Lower leg skin (tissue), 3 donors: ENCODE measurements at regions not wholly inside any gene's neighbourhood (a gene's known extent, or its start where the extent isn't known, plus 50 kb on each side); places are given as distances from the start of the nearest gene placed in this dataset.

ENCODE experiments used
- POLR2A ChIP-seq, 2 donors: fragments of 450-650 bp; IDR thresholded peaks; one replicate each; pipeline ENCODE4 v1.6.1; 2016 to 2017; ENCODE audit warnings: antibody characterized with exemption in 2 of 2, mild to moderate bottlenecking in 1 of 2, moderate library complexity in 1 of 2
- TF ChIP-seq, protein P1 (sequence below), 3 donors: fragments of 450-650 bp; IDR thresholded peaks; one replicate each; pipeline ENCODE4 v1.5.1; 2016; ENCODE audit warnings: antibody characterized with exemption in 3 of 3, mild to moderate bottlenecking in 3 of 3, moderate library complexity in 2 of 3

- TF ChIP-seq, protein P1, sequence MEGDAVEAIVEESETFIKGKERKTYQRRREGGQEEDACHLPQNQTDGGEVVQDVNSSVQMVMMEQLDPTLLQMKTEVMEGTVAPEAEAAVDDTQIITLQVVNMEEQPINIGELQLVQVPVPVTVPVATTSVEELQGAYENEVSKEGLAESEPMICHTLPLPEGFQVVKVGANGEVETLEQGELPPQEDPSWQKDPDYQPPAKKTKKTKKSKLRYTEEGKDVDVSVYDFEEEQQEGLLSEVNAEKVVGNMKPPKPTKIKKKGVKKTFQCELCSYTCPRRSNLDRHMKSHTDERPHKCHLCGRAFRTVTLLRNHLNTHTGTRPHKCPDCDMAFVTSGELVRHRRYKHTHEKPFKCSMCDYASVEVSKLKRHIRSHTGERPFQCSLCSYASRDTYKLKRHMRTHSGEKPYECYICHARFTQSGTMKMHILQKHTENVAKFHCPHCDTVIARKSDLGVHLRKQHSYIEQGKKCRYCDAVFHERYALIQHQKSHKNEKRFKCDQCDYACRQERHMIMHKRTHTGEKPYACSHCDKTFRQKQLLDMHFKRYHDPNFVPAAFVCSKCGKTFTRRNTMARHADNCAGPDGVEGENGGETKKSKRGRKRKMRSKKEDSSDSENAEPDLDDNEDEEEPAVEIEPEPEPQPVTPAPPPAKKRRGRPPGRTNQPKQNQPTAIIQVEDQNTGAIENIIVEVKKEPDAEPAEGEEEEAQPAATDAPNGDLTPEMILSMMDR (IDR thresholded peaks at IDR 0.05), result no peak
- TF ChIP-seq POLR2A (IDR thresholded peaks at IDR 0.05), result no peak
These were observed 144.7 kb downstream of the BARHL2 start for GRCh38 chr1:90572446-90572845.
